Adrenal gland (tissue), 5 donors: ENCODE measurements at regions not wholly inside any gene's neighbourhood (a gene's known extent, or its start where the extent isn't known, plus 50 kb on each side); places are given as distances from the start of the nearest gene placed in this dataset.

ENCODE experiments used
- CTCF ChIP-seq, 6 experiments: fragments of 450-650 bp in 4 of 6; fragments of 200-600 bp in 2 of 6; sonication (generic) in 1 of 6; IDR thresholded peaks; 1 replicate in 5 of 6; 2 replicates in 1 of 6; pipeline versions ENCODE4 v1.5.1 to v1.8.0; 2016 to 2021; ENCODE audit warnings: antibody characterized with exemption in 6 of 6, mild to moderate bottlenecking in 2 of 6, moderate library complexity in 1 of 6
- POLR2A ChIP-seq, 2 donors: fragments of 450-650 bp; IDR thresholded peaks; one replicate each; pipeline ENCODE4 v1.6.1; 2017; ENCODE audit warnings: antibody characterized with exemption in 2 of 2, mild to moderate bottlenecking in 2 of 2, moderate library complexity in 1 of 2
- donor health status: DM: no; HTN: no; CAD: no.

DNA sequence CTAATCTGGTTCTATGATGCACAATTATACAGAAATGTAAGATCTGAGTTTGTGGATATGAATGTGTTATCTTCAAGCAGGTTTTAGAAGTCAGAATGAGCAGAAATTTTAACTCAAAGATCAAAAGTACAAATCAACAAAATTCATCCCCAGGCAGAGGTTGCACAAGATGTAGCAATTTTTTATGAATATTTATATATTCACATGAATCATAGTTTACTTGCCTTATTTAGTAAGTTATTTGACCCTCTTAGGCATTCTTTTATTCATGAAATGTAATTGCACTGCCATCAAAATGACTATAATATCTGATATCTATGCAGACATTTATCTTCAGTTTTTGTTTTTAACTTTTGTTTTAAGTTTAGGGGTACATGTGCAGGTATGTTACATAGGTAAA lies 103.1 kb upstream of the DAZL start:
- no peak for TF ChIP-seq CTCF (IDR thresholded peaks at IDR 0.05)
- TF ChIP-seq POLR2A (IDR thresholded peaks at IDR 0.05): no peak
